ENCODE measurements at regions not wholly inside any gene's neighbourhood (a gene's known extent, or its start where the extent isn't known, plus 50 kb on each side); places are given as distances from the start of the nearest gene placed in this dataset.
"Not testable (repeated sequence)": the region's sequence is repeated elsewhere in the genome, so short reads cannot be mapped to it uniquely, and the experiment has no call there.

- in situ Hi-C loops (cut with HindIII; ENCODE audit: low pct_unique_long_range_greater_than_20kb, low sequenced_read_pairs): no loop called here
- DNase-seq (ENCODE audit: low read depth): no peak
Measured at GRCh38 chr2:172297531-172297930, 129.9 kb upstream of the ITGA6 start.

DNA sequence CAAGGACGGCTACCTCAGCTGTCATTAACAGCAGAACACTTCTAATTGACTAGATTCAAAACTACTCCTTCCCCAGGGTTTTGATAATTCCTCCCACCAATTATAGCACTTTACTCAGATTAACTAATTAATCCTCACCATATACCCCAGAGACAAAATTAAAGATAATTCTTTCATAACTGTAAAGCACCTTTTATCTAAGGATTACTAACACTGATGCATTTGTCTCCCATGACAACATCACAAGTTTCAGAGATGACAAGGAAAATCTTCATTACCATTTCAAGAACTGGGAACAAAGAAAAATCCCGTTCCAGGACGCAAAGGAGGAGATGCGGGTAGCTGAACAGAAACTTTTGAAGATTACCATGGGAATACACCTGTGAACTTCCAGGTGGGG, 129.4 kb upstream of the ITGA6 start:
- no peak for DNase-seq (ENCODE audit: low read depth)
- in situ Hi-C loops (cut with HindIII; ENCODE audit: low pct_unique_long_range_greater_than_20kb, low sequenced_read_pairs): no loop called here

DNA sequence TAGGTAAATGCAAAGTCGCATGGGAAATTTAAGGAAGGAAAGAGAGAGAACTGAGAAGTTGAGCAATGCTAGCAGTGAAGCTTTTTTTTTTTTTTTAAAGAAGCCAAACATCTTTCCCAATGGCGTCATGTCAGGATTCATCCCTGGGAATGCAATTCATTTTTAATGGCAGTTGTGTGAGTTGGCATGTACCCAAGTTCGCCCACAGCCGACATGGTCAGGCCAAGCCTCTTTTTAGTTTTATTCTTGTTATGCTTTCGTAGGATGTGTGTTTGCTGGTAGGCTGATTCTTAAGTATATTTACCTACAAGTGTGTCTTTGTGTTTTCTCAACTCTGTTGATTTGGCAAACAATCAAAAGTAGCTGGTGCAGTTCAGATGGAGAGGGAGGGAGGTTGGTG, 127.6 kb upstream of the ITGA6 start:
- in situ Hi-C loops (cut with HindIII; ENCODE audit: low pct_unique_long_range_greater_than_20kb, low sequenced_read_pairs): no loop called here
- no peak for DNase-seq (ENCODE audit: low read depth)

DNA sequence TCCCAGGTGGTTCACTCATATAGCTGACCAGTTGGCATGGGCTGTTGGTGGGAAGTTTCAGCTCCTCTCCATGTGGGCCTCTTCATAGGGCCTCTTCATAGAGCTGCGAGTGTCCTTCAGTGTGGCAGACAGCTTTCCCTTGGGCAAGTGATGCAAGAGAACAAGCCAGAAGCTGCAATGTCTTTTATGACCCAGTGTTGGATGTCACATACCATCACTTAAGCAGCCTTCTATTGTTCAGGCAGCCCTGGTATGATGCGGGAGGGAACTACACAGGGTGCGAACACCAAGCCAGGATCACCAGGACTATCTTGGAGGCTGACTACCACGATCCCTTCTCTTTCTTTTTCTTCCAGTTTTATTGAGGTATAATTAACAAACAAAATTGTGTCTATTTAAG, 126.5 kb upstream of the ITGA6 start:
- no peak for DNase-seq (ENCODE audit: low read depth)
- in situ Hi-C loops (cut with HindIII; ENCODE audit: low pct_unique_long_range_greater_than_20kb, low sequenced_read_pairs): no loop called here

DNA sequence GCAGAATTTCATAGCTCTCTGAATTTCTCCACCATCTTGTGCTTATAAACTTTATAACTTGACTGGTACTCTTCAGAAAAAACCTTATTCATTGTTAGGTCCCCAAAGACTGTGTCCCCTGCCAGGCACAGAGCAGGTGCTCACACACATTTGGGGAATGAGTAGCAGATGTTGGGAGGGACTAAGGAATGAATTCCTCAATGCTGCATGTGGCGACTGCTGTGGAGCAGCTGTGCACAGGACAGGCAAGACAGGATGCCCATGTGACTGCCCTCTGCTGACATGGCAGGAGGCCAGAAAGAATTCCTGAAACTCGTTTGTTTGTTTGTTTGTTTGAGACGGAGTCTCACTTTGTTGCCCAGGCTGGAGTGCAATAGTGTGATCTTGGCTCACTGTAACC, 122.3 kb upstream of the ITGA6 start:
- in situ Hi-C loops (cut with HindIII; ENCODE audit: low pct_unique_long_range_greater_than_20kb, low sequenced_read_pairs): no loop called here
- no peak for DNase-seq (ENCODE audit: low read depth)

GRCh38 chr2:172307800-172308199, 119.6 kb upstream of the ITGA6 start:
- in situ Hi-C loops (cut with HindIII; ENCODE audit: low pct_unique_long_range_greater_than_20kb, low sequenced_read_pairs): no loop called here
- no peak for DNase-seq (ENCODE audit: low read depth)

GRCh38 chr2:172308253-172308935, 119.0 kb upstream of the ITGA6 start:
- DNase-seq (ENCODE audit: low read depth): no peak
- in situ Hi-C loops (cut with HindIII; ENCODE audit: low pct_unique_long_range_greater_than_20kb, low sequenced_read_pairs): no loop called here

DNA sequence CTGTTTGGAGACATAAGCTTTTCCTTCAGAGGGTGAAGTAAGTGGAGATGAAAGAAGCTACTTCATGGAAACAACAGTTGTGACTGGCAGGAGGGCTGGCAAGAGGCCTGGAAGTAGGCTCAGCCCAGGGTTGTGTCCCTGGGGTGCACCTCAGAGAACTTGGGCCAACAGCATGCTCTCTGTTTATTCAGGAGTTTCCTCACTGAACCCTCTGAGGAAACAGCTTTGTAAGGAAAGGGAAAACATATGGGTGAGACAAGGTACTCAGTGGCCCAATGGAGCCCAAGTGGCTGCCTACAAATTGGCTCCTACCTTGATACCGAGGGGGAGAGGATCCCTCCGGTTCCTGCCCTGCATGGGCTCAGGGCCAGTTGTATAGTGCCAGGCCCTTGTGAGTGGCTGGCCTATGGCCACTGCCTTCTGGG, 115.5 kb upstream of the ITGA6 start:
- DNase-seq (ENCODE audit: low read depth): no peak
- in situ Hi-C loops (cut with HindIII; ENCODE audit: low pct_unique_long_range_greater_than_20kb, low sequenced_read_pairs): no loop called here

- in situ Hi-C loops (cut with HindIII; ENCODE audit: low pct_unique_long_range_greater_than_20kb, low sequenced_read_pairs): no loop called here
Measured at GRCh38 chr2:172313715-172314341, 113.6 kb upstream of the ITGA6 start.

DNA sequence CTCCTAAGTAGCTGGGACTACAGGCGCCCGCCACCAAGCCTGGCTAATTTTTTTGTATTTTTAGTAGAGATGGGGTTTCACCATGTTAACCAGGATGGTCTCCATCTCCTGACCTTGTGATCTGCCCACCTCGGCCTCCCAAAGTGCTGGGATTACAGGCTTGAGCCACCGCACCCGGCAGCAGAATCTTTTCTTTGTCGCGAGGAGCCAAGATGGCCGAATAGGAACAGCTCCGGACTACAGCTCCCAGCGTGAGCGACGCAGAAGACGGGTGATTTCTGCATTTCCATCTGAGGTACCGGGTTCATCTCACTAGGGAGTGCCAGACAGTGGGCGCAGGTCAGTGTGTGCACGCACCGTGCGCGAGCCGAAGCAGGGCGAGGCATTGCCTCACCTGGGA, 112.3 kb upstream of the ITGA6 start:
- in situ Hi-C loops (cut with HindIII; ENCODE audit: low pct_unique_long_range_greater_than_20kb, low sequenced_read_pairs): not testable (repeated sequence)

More at GRCh38 chr2:172313715-172314341, 113.6 kb upstream of the ITGA6 start:
- DNase-seq (ENCODE audit: low read depth): no peak

GRCh38 chr2:172322049-172322448, 105.3 kb upstream of the ITGA6 start:
- no peak for DNase-seq (ENCODE audit: low read depth)
- in situ Hi-C loops (cut with HindIII; ENCODE audit: low pct_unique_long_range_greater_than_20kb, low sequenced_read_pairs): no loop called here

More for the DNA sequence above, 112.3 kb upstream of the ITGA6 start:
- not testable (repeated sequence) for DNase-seq (ENCODE audit: low read depth)

- peak; percentile 36 for DNase-seq (ENCODE audit: low read depth)
- in situ Hi-C loops (cut with HindIII; ENCODE audit: low pct_unique_long_range_greater_than_20kb, low sequenced_read_pairs): no loop called here
Measured at GRCh38 chr2:172323256-172323655, 104.1 kb upstream of the ITGA6 start.

DNA sequence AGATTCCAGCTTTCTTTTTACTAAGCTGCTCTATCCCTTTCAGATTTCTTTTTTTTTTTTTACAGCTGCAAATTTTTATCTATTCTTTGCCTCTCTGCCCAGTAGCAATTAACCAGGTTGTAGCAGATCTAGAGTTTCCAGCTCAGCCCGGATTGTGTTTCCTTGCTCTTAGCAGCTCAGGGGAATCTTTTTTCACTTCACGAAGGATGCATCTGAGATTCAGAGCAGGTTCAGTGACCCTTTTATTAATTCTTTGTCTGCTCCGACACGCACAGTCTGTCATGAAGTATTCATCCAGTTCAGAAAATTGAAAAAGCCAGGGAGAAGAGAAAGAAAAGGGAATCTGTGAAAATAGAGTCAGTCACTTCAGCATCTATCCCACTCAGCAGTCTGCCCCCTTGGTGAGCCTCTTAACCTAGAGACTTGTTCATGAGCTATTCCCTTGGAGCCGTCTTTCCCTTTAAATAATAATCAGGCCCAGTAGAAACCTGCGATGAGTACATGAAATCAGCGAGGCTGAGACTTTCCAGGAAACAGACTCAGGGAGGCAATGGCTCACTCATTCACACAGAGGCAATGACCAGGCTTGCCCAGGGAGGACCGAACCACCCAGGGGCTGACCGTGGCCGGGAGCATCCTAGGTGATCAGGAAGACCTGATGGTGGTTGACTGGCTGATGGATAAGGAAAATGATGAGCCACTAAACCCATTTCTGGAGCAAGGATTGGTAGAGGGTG, 103.4 kb upstream of the ITGA6 start:
- in situ Hi-C loops (cut with HindIII; ENCODE audit: low pct_unique_long_range_greater_than_20kb, low sequenced_read_pairs): no loop called here
- no peak for DNase-seq (ENCODE audit: low read depth)

GRCh38 chr2:172326211-172326509, 101.2 kb upstream of the ITGA6 start:
- in situ Hi-C loops (cut with HindIII; ENCODE audit: low pct_unique_long_range_greater_than_20kb, low sequenced_read_pairs): no loop called here
- DNase-seq (ENCODE audit: low read depth): no peak

DNA sequence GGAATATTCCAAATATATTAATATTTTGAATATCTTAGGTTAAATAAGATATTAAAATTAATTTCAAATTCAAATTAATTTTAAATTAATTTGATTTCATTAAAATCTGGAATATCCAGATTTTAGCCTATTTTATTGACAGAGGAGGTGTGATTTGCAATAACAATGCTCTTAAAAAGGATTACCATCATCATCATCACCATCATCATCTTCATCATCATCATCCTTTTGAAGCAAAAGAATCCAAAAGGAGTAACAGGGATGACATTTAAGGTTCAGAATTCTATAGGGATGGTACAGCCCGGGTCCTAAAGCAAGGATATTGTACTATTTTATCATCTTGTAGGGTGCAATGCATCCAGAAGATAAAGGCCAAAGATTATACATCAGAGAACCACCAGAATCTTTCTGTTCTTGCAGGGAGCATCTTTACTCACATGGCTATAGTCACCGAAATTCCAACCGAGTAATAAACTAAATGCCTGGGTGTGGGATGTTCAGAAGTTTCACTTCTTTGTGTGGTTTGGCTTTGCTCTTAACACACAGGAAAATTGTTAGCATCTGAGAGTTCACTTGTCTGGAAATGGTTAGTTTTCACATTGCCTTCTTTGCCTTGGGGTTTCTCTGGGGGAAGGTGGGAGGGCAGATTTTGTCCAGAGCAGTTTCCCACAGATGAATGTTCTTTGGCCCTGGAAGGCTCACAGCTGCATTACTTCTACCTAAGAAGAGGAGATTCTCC, 99.1 kb upstream of the ITGA6 start:
- in situ Hi-C loops (cut with HindIII; ENCODE audit: low pct_unique_long_range_greater_than_20kb, low sequenced_read_pairs): no loop called here
- no peak for DNase-seq (ENCODE audit: low read depth)

GRCh38 chr2:172329416-172329773, 98.0 kb upstream of the ITGA6 start:
- in situ Hi-C loops (cut with HindIII; ENCODE audit: low pct_unique_long_range_greater_than_20kb, low sequenced_read_pairs): no loop called here
- DNase-seq (ENCODE audit: low read depth): no peak

GRCh38 chr2:172329774-172330671, 97.4 kb upstream of the ITGA6 start:
- no peak for DNase-seq (ENCODE audit: low read depth)
- in situ Hi-C loops (cut with HindIII; ENCODE audit: low pct_unique_long_range_greater_than_20kb, low sequenced_read_pairs): no loop called here

- no peak for DNase-seq (ENCODE audit: low read depth)
- in situ Hi-C loops (cut with HindIII; ENCODE audit: low pct_unique_long_range_greater_than_20kb, low sequenced_read_pairs): no loop called here
Measured at GRCh38 chr2:172332507-172332906, 94.9 kb upstream of the ITGA6 start.

All from Caki2 (cell line).